NCI-H226 (cell line): ENCODE measurements at regions not wholly inside any gene's neighbourhood (a gene's known extent, or its start where the extent isn't known, plus 50 kb on each side); places are given as distances from the start of the nearest gene placed in this dataset.
"Not testable (repeated sequence)": the region's sequence is repeated elsewhere in the genome, so short reads cannot be mapped to it uniquely, and the experiment has no call there.

Experiments used
- DNase-seq: peaks from one replicate; pipeline ENCODE4 v3.0.0-alpha.2; 2015

DNA sequence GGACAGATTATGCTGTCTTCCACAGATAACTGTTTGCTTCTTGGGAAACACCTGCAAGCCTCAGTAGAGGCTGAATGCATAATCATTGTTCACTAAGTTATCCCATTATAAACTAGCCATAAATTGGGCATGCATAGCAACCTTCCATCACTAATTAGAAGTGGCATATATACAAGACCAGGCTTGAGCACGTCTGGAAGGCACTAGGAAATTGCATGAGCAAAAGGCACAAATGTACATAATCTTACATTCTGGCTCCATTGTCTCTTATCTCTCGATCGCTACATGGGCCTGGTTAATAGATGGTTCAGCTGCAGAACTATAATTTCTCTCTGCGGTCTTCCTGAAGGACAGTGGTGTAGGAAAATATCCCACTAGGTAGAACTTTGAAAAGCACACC is 679.2 kb downstream of the RPL10L start:
- DNase-seq, result no peak

DNA sequence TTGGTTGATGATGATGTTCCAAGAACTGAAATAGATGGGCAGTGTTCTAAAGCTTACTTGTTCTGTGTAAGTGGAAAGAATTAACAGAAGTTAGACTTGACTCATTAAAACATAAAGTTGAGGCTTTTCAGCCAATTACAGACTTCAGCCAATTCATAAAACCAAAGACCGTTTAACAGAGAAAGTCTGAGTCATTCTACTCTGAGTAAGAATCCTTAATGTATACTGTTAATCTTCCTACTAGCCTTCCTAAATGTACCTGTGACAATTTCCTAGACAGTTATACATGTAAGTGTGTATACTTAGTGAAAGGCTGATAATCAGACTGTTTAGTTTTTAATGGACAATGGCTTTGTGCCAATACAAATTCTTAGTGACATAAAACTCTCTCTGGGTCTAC is 681.0 kb downstream of the RPL10L start:
- DNase-seq, result no peak

DNA sequence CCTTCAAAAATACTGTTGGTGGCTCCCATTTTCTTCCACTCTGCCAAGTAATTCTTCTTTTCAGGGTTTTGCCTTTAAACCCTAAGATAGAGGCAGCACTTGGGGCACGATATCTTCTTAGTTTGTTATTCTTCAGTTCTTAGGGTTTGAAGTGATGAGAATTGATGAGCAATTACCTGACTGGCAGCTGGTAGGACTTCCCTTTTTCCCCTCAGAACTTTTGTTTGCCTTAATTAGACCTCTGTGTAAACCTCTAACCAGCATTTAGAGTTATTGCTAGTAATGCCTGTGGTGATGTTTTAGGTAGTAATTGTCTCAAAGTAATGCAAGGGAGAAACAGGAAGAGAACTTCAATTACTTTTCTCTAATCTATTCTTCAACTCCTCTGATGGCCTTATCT is 683.5 kb downstream of the RPL10L start:
- DNase-seq, result no peak

DNA sequence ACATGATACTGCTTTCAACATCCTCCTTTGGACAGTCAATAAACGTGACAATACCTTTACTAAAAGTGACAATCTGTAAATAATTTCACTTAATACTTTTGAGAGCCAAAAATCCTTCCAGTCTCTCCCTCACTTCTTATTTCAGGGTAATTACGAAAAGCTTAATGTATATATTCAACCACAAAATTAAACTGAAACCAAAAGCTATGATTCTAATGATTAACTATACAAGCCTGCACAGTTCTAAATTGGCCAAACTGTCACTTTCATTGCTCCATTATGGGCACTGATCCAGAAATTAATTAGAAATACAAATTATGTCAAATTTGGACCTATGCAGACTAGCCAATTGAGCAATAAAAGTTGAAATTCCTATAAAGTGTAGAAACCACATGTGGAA is 696.5 kb upstream of the MIS18BP1 start:
- no peak for DNase-seq

DNA sequence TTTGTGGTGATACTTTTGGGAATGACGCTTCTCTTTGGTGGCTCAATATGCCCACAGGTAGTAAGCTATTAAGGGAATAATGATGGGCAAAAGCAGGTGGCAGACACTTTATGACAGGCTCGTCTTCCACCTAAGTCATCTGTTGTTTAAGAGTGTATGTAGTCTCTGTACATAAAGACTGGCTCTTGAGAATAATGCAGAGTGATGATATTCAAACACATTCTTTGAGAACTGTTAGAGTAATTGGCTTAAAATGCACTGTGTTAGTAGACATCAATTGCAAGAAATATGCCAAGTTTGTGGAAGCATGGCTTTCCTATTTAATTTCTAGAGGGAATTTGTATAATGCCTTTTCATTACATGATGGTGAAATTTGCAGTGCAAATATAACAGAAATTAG is 694.8 kb upstream of the MIS18BP1 start:
- no peak for DNase-seq

DNA sequence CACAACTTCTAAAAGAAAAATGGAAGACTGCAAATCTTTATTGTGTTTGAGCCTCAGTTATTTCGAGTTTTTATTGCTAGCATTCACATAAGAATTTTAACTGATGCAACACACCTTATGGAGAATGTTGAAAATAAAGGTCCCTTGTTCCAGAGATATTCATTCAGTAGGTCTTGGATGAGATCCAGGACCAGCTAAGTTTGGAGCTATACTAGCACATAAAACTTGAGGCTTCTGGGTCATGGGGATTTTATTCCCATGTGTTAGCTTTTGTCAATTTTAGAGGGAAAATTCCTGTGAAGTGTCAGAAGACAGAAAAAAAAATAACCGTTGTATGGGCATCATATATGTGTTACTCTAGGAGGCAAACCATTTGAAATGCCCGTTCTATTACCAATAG is 693.2 kb upstream of the MIS18BP1 start:
- no peak for DNase-seq

DNA sequence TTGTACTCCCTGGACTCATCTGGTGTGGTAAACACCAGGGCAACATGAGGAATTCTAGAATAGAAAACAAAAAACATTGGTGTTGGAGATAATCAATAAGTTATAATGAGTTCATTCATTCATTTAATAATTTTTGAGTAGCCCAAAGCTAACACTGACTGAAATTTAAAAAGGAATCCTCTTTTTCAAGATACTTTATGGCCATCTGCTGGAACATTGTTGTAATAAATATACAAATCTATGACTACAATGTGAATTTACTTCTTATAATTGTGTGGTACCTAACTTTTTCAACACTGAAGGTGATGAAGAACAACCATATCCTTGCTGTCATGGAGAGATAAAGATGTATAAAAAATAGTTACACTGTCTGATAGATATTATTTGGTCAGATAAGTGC is 687.3 kb upstream of the MIS18BP1 start:
- DNase-seq, result no peak

DNA sequence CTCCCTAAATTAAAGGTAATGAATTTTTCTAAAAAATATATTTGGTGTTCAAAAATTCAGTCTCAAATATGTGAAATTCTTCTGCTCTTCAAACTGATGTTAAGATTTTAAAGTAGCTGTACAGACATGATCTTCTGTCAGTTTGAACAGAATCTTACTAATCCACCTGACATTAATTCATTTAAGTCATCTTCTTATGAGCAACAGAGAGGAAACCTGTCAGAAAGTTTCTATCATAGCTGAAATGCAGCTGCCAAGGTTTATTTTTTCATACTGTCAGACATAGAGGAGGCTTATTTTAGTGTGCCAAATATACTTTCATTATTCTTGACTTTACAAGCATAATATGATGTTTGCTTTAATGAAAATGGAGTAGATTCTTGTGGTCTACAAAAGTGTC is 686.6 kb upstream of the MIS18BP1 start:
- no peak for DNase-seq

DNA sequence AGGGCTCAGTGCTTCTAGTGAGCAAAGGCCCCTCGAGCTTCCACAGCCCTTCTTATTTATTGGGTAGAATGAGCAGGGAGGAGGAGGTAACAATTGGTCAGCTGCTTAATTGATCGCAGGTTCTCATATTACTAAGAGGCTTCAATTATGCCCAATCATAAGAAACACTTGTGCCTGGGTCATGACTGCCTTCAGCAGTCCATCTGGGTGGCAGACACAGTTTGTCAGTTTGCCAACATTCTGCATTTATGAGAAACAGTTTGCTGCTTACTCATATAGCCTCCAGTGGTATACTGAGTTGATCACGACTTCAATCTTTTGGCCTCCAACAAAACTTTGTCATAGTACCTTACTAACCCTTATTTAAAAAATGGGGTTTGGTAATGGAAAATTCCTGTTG is 667.0 kb upstream of the MIS18BP1 start:
- not testable (repeated sequence) for DNase-seq

DNA sequence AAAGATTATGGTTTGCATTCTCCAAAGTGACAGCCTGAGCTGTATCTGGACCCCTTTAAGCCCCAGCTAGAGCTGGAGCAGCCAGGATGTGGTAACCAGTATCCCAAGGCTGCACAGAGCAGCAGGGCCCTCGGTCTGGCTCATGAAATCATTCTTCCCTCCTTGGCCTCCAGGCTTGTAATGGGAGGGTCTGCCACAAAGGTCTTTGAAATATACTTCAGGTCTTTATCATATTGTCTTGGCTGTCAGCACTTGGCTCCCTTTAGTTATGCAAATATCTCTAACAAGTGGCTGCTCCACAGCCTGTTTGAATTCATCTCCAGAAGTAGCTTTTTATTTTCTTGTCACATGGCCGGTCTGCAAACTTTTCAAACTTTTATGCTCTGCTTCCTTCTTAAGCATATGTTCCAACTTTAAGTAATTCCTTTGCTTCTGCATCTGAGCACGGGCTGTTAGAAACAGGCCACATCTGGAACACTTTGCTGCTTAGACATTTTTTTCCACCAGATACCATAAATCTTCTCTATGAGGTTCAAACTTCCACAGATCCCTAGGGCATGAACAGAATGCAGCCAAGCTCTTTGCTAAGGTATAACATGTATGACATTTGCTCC is 663.4 kb upstream of the MIS18BP1 start:
- DNase-seq, result no peak

DNA sequence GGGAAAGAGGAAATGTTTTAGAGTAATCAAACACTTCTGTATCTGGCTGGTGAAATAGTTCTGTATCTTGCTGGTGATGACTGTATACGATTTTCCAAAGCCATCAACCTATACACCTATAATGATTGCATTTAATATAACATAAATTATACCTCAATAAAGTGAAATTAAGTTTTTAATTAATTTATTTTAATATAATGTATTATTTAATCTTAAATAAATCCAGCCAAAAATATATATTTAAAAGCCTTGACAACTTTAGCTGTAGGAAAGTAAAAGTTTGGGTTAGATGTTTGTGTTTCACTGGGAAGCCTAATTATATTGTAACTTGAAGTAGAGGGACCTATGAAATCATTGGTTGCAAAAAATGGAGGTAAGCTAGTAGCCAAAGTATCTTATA is 654.8 kb upstream of the MIS18BP1 start:
- DNase-seq, result no peak

DNA sequence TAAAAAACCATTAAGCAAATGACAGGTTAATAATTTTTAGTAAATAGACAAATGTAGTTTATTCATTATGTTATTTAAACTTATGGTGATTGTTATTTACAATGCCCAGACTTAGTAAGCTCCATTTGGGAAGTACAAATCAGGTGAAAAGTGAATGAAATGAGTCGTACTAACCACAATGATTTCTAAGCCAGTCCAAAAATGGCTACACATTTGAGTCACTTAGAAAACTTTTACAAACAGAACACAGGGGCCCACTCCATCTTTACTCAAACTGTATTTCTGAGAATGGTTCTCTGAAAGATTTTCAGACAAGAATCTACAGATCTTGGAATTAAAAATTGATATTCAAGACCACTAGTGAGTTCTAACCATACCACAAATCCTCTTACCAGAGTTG is 653.3 kb upstream of the MIS18BP1 start:
- no peak for DNase-seq

DNA sequence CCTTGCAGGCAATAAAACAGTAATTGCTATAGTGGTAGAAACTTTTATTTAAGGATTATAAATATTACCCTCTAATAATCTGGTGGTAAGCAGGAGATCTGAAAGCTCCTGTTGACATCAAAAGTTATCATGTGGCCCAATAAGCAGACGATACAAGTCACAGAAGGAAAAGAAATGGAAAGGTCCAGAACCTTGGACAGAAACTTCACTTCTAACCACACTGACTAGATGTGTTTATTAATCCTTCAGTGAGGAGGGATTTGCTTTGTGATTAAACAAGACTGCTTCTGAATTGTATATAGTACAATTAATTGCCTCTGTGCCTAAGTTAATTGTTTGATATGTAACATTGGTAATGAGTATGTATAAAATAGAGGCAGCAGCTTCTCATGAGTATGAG is 652.7 kb upstream of the MIS18BP1 start:
- no peak for DNase-seq

DNA sequence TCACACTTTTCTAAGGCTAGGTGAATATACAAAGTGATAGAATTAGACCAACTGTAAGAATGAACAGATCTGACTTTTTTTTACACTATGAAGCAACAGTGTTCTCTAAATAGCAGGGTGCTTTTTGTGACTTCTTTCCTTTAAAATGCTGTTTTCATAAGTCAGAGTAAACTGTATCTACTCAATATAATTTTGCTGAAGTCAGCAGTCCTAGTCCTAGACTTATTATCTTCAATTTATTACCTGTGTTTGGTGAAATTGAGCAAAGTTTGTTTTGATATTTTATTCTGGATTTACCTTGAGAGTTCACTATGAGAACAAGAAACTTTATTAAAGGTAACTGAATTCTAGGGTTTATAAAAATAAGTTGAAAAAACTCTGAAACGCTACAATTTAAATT is 651.3 kb upstream of the MIS18BP1 start:
- DNase-seq, result no peak

DNA sequence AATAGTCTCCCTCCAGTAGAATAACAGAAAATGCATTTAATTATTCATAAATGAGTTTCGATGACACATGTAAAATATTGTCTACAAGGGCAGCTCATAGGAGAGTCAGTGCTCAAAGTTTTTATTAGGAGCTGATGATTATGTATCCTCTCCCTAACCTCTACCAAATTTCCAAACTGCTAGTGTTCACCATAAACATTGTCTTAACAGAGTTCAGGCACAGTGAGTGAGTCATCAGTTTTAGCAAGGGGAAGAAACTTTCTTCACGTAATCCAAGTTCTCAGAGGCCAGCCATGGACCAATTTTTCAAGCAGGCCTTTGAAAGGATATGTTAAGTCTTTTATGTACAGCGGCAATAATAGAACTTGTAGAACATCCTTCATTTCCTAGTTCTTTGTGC is 649.2 kb upstream of the MIS18BP1 start:
- DNase-seq, result no peak

DNA sequence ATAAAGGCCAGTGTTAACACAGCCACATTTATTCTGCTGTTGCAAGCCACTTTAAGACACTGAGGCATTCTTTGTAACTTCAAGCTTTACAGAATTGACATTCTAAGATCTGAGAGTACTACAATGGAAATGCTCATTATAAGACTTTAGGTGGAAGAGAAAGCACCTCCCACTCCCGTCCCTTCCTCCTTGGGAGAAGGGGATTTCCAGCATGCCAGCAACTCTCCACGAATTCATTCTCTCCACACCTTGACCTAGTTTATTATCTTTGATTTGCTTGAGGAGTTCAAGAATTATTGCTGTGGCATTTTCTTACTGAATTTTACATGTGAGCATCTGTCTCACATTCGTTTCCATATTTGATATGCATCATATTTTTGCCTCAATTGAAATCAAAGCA is 644.4 kb upstream of the MIS18BP1 start:
- no peak for DNase-seq

DNA sequence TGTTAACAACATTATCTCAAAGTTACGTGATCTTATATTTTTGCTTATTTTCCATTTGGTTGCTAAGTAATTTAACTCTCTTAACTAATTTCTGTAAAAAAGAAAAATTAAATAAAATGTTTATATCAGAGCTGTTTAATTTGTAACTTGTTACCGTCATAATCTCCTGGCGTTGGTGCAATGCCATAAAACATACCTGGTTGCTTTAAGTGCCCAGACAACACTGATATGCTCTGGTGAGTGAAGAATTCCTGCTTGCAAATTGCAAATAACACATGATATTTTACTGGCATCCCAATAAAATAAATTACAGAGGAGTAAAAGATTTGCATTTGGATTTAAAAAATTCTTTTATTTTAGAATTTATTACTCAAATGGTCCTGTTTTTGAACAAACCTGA is 640.1 kb upstream of the MIS18BP1 start:
- no peak for DNase-seq

DNA sequence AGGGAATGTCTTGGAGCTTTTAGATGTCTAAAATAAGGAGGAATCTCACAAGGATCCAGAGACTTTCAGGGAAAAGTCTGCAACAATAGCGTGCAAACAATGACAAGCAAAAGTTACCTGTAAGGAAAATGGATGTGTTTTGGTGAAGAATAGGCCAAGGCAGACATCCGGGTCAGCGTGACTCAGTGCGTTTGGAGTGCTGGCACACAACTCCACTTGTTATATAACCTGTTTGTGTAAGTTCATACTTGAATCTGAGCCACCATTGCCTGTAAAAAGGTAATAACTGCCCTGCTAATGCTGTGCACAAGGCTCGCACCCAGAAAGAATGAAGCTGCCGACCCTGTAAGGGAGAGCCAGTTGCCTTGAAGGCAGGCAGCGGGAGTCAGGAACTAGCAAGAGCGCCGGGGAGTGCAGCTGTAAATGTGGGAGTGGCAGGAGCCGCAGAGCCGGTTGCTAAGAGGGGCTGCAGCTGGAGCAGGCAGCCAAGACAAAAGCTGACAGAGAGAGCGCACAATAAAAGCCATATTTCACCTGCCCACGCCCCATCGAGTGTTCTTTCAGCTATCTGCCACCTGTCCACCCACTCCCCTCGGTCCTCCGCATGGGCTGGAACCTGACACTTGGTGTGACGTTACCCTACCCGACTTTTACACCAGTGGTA is 638.5 kb upstream of the MIS18BP1 start:
- no peak for DNase-seq

DNA sequence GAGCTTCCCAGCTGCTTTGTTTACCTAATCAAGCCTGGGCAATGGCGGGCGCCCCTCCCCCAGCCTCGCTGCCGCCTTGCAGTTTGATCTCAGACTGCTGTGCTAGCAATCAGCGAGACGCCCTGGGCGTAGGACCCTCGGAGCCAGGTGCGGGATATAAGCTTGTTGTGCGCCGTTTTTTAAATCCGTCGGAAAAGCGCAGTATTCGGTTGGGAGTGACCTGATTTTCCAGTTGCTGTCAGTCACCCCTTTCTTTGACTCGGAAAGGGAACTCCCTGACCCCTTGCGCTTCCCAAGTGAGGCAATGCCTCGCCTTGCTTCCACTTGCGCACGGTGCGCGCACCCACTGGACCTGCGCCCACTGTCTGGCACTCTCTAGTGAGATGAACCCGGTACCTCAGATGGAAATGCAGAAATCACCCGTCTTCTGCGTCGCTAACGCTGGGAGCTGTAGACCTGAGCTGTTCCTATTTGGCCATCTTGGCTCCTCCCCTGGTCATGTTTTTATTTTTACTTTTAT is 635.8 kb upstream of the MIS18BP1 start:
- DNase-seq, result not testable (repeated sequence)

DNA sequence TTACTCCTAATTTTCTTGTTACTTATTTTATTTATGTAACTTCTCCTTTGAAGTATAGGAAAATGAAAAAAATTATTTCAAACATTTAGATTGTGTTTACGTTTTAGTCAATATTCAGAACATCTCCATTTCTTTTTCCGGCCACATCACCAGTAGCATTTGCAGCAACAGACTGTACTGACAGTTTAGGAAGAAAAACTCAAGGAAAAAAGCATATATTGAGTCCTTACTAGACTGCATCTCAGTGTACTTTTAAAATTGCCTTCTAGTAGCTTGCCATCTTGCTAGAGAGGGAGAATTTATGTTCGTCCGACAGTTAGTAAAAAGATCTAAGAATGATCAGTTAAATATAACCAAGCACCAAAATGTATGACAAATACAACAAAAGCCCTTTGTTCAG is 625.0 kb upstream of the MIS18BP1 start:
- no peak for DNase-seq

DNA sequence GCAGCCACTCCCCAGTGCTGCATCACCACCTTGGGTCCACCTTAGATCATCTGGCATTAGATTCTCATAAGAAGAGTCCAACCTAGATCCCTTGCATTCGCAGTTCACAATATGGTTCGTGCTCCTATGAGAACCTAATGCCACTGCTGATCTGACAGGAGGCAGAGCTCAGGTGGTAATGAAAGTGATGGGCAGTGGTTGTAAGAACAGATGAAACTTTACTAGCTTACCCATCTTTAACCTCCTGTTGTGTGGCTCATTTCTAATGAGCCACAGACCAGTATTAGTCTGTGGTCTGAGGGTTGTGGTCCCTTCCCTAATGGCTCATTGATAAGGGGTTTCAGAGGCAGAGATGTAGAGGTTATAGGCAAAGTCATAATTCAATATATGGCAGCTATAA is 615.9 kb upstream of the MIS18BP1 start:
- no peak for DNase-seq

DNA sequence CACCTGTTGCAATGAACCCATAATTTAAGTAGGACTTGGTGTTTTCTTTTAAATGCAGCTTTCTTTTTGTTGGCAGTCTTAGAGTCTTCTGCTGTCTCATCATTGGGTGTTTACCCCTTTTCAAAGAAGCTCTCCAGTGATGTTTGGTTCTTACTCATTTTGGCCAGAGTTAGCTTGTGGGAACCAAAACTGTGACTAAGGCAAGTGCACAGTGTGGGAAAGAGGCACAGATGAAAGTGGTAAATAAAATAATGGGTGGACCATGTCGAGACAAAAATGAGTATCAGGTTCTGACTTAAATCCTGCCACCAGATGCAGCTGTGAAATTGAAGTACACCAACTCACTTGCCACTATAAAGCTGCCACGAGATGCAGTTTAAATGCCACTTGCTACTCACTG is 615.4 kb upstream of the MIS18BP1 start:
- no peak for DNase-seq

DNA sequence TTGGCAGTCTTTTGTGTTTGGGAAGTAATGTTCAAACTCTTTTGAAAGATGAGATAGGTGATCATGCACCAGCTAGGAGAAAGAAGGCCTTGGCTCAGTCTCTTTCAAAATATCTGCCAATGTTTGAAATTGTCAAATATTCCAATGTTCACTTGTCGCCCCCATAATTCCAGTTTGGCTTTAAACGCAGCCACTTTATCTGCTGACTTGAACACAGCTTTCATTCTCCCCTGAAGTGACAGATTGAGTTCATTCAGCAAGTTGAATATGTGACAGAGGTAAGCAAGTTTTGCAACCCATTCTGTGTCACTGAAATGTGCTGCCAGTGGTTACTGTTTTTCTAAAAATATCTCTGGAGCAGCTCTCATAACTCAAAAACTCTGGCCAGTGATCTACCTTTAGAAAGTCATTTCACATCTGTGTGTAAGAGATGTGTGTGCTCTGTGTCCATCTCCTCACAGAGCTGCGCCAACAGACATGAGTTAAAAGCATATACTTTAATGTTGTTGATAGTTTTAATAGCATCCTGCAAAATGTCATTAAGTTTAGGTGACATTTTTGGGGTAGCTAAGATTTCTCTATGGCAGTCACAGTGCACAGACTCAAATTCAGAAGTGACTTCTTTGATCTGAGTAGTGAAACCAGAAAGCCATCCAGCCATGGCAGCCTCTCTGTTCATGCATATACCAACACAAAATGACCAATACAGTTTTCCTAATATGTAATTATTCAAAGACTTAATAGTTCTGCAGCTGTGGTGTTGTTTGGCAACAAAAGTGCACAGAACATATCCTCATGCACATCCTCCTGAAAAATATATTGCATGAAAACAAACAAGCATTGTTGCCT is 614.3 kb upstream of the MIS18BP1 start:
- DNase-seq, result no peak

DNA sequence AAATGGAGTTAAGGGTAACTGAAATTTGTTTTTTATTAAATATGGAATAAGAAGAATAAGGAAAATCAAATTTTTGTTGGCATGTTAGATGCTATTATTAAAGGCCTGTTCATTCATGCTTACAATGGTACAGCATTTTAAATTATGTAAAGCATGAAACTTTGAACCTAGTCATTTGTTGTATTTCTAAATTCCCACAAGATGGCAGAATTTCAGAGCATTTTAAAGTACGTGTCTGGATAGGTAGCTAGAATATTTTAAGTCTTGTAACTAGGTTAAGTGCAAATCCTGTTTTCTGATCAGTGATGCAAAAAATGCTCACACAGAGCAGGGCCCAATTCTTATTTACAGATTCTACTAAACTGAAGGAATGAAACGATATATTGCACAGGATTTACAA is 585.6 kb upstream of the MIS18BP1 start:
- no peak for DNase-seq
